Lung (tissue), 11 donors: ENCODE measurements at regions not wholly inside any gene's neighbourhood (a gene's known extent, or its start where the extent isn't known, plus 50 kb on each side); places are given as distances from the start of the nearest gene placed in this dataset.
A peak's percentile ranks its signal among the peaks of the same experiment; 100 is the strongest.

ENCODE experiments used
- ATAC-seq: fragments of 200-7000 bp; cut with Tn5 transposase; one replicate; pipeline ENCODE4 v1.9.1; 2020; ENCODE audit warnings: moderate number of reproducible peaks; ENCODE audit not compliant: insufficient read depth, low FRiP score
- DNase-seq, 3 donors: peaks; one replicate each; pipeline ENCODE4 v3.0.0-alpha.2; 2013 to 2017
- H3K27ac ChIP-seq, 2 donors: one replicate each; pipeline ENCODE4 v1.5.1; 2013; ENCODE audit warnings: mild to moderate bottlenecking in 2 of 2, moderate library complexity in 2 of 2, control low read depth in 1 of 2, inconsistent platforms in 1 of 2, low read depth in 1 of 2, low read length in 1 of 2
- H3K27me3 ChIP-seq, 3 donors: one replicate each; pipeline ENCODE4 v1.5.1; 2013; ENCODE audit warnings: low read length in 2 of 3; ENCODE audit not compliant: control insufficient read depth in 3 of 3, insufficient read depth in 3 of 3
- H3K36me3 ChIP-seq, 4 donors: one replicate each; pipeline ENCODE4 v1.5.1; 2013; ENCODE audit warnings: low read length in 4 of 4, mild to moderate bottlenecking in 1 of 4, moderate library complexity in 1 of 4; ENCODE audit not compliant: control insufficient read depth in 4 of 4, insufficient read depth in 4 of 4
- H3K4me1 ChIP-seq, 5 donors: one replicate each; pipeline ENCODE4 v1.5.1; 2013; ENCODE audit warnings: low read length in 5 of 5, mild to moderate bottlenecking in 2 of 5, moderate library complexity in 1 of 5; ENCODE audit not compliant: control insufficient read depth in 5 of 5, insufficient read depth in 5 of 5
- H3K4me3 ChIP-seq: one replicate; pipeline ENCODE4 v1.5.1; 2013; ENCODE audit warnings: mild to moderate bottlenecking, control low read depth, moderate library complexity
- H3K9ac ChIP-seq, 2 donors: one replicate each; pipeline ENCODE4 v1.5.1; 2013; ENCODE audit warnings: low read length in 2 of 2, control low read depth in 1 of 2; ENCODE audit not compliant: insufficient read depth in 1 of 2
- H3K9me3 ChIP-seq, 4 donors: one replicate each; pipeline ENCODE4 v1.5.1; 2013; ENCODE audit warnings: low read length in 3 of 4, mild to moderate bottlenecking in 1 of 4, moderate library complexity in 1 of 4; ENCODE audit not compliant: control insufficient read depth in 4 of 4, insufficient read depth in 3 of 4
- WGBS, 2 donors: extraction: QIAGEN DNeasy Blood & Tissue Kit; methylation state at CpG; one replicate each; pipeline ENCODE4 v1.1.7; 2013; 5-methylcytosine and 5-hydroxymethylcytosine counted together
- TF ChIP-seq, protein P1 (sequence below): IDR thresholded peaks from 2 replicates; pipeline ENCODE4 v1.5.1; 2012; ENCODE audit warnings: mild to moderate bottlenecking; ENCODE audit errors: control extremely low read depth, extremely low read depth
- donor health status: control.
- donor health status: control.
- donor health status: Bipolar disorder and iron deficiency.
- donor health status: healthy.
- donor health status: DM: yes; HTN: yes; CAD: no.

DNA sequence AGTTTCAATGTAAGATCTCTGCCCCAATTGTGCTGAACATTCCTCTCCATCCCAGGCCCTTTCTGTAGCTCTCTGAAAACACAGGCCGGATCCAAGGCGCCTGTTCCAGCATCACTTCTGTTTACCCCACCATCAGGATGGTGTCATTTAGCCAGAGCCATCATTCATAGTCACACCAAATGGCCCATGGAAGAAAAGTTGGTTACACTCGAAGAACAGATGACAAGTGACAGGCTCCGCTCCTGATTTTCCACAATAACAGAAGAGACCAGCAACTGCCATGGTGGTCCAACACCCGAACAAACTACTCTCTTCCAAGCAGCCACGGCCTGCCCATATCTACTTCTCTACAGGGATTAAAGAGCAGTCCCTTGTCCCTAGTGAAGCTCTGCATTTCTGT is 59.9 kb upstream of the PROX1 start:
- no peak overlapping the region for H3K27ac ChIP-seq
- WGBS, 2 donors, result 88 to 93% methylated on average over 6 of the region's 6 CpGs
- H3K4me1 ChIP-seq, result peaks cover 0 to 13% (median 0%) of the 10 kb centered on the region in 5 donors
- peaks cover 0 to 2% (median 0%) of the 10 kb centered on the region in 4 donors for H3K9me3 ChIP-seq
- TF ChIP-seq, protein P1, sequence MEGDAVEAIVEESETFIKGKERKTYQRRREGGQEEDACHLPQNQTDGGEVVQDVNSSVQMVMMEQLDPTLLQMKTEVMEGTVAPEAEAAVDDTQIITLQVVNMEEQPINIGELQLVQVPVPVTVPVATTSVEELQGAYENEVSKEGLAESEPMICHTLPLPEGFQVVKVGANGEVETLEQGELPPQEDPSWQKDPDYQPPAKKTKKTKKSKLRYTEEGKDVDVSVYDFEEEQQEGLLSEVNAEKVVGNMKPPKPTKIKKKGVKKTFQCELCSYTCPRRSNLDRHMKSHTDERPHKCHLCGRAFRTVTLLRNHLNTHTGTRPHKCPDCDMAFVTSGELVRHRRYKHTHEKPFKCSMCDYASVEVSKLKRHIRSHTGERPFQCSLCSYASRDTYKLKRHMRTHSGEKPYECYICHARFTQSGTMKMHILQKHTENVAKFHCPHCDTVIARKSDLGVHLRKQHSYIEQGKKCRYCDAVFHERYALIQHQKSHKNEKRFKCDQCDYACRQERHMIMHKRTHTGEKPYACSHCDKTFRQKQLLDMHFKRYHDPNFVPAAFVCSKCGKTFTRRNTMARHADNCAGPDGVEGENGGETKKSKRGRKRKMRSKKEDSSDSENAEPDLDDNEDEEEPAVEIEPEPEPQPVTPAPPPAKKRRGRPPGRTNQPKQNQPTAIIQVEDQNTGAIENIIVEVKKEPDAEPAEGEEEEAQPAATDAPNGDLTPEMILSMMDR, result no peak
- no peak for DNase-seq
- no peaks in the 10 kb centered on the region for H3K36me3 ChIP-seq
- peaks cover 0 to 3% (median 0%) of the 10 kb centered on the region in 3 donors for H3K27me3 ChIP-seq
- H3K4me3 ChIP-seq, result no peak overlapping the region
- H3K9ac ChIP-seq, result no peak overlapping the region
- ATAC-seq, result no peak

DNA sequence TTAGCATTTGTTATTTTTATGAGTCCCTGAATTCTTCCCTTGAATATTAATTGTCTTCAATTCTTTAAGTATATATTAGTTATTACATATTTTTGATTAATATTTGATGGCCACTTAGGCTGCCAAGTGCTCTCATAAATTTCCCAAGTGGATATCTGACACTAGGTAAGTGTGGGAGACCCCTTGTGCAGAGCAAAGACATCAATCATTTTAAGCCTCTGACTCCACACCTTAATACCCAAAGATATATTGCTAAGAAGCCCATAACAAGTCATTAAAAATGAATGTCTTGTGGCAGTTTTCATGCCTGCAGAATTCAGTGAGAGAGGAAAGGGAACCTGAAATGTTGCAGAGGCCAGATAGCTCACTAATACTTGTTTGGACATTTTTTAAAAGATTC is 58.4 kb upstream of the PROX1 start:
- ATAC-seq (no peak), DNase-seq (no peak)
- Histone ChIP-seq H3K9ac (no peak overlapping the region), H3K36me3 (no peaks in the 10 kb centered on the region), H3K4me1 (peaks cover 0 to 23% (median 0%) of the 10 kb centered on the region in 5 donors), H3K4me3 (no peak overlapping the region), H3K27me3 (peaks cover 0 to 3% (median 0%) of the 10 kb centered on the region in 3 donors), H3K27ac (no peak overlapping the region), H3K9me3 (peaks cover 0 to 2% (median 0%) of the 10 kb centered on the region in 4 donors)
- TF ChIP-seq, protein P1, result no peak

DNA sequence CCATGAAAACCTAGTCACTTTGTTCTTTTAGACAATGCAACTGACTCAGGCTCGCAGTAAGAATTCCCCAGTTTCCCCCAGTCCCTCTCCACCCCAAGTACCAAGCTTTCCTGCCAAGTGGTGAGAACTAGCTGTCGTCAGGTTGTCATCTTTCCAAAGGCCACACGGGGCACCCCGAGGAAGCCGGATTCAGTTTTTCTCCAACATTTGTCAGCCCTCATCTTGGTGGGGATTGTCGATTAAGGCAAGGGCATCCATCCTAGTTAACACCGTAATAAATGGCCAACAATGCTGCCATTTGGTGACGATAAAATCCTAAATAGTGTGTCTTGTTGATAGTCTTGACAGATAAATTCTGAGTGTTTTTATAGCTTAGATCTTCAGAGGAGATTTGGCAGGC is 55.9 kb upstream of the PROX1 start:
- Histone ChIP-seq H3K9me3 (no peaks in the 10 kb centered on the region), H3K27me3 (peaks cover 0 to 3% (median 0%) of the 10 kb centered on the region in 3 donors), H3K36me3 (no peaks in the 10 kb centered on the region), H3K4me1 (peaks cover 0 to 26% (median 3%) of the 10 kb centered on the region in 5 donors), H3K27ac (no peak overlapping the region), H3K4me3 (no peak overlapping the region), H3K9ac (no peak overlapping the region)
- ATAC-seq (no peak), DNase-seq (peak; percentile 28 to 52 (median 49))
- TF ChIP-seq, protein P1, result no peak
- 52 to 59% methylated on average over 8 of the region's 8 CpGs for WGBS, 2 donors

GRCh38 chr1:213933336-213933735 is 54.4 kb upstream of the PROX1 start:
- H3K4me1 ChIP-seq, result peaks cover 0 to 26% (median 3%) of the 10 kb centered on the region in 5 donors
- no peak overlapping the region for H3K9ac ChIP-seq
- DNase-seq (peak in 1 of 3 donors; percentile 54), ATAC-seq (no peak)
- H3K4me3 ChIP-seq, result no peak overlapping the region
- H3K27ac ChIP-seq, result no peak overlapping the region
- 49 to 71% methylated on average over 5 of the region's 5 CpGs for WGBS, 2 donors
- no peaks in the 10 kb centered on the region for H3K27me3 ChIP-seq
- TF ChIP-seq, protein P1, result no peak
- H3K36me3 ChIP-seq, result no peaks in the 10 kb centered on the region
- no peaks in the 10 kb centered on the region for H3K9me3 ChIP-seq
